Central memory CD8-positive, alpha-beta T cell (primary cell): ENCODE measurements at regions not wholly inside any gene's neighbourhood (a gene's known extent, or its start where the extent isn't known, plus 50 kb on each side); places are given as distances from the start of the nearest gene placed in this dataset.

ENCODE experiments used
- ATAC-seq: fragments of 150-1000 bp; cut with Tn5 transposase; replicated peaks from 2 replicates; pipeline ENCODE4 v1.10.0; 2022; ENCODE audit warnings: mild to moderate bottlenecking, moderate FRiP score, moderate number of reproducible peaks; ENCODE audit not compliant: poor library complexity, severe bottlenecking; ENCODE audit errors: extremely low read depth
- DNase-seq, 2 donors: peaks; one replicate each; pipeline ENCODE4 v3.0.0; 2021; ENCODE audit warnings: low spot score in 2 of 2
- H3K27ac Mint-ChIP-seq: one replicate; pipeline ENCODE4 v1.8.0; 2022; ENCODE audit warnings: low read depth, mild to moderate bottlenecking, moderate library complexity, mixed read lengths
- H3K27me3 Mint-ChIP-seq: one replicate; pipeline ENCODE4 v1.8.0; 2022; ENCODE audit warnings: mixed read lengths
- H3K36me3 Mint-ChIP-seq: one replicate; pipeline ENCODE4 v1.8.0; 2022; ENCODE audit warnings: mild to moderate bottlenecking, moderate library complexity, mixed read lengths; ENCODE audit not compliant: insufficient read depth
- H3K4me1 Mint-ChIP-seq: one replicate; pipeline ENCODE4 v1.8.0; 2022; ENCODE audit warnings: mixed read lengths
- H3K4me3 Mint-ChIP-seq: one replicate; pipeline ENCODE4 v1.8.0; 2022; ENCODE audit warnings: mild to moderate bottlenecking, moderate library complexity, mixed read lengths
- H3K9me3 Mint-ChIP-seq: one replicate; pipeline ENCODE4 v1.8.0; 2022; ENCODE audit warnings: mixed read lengths

DNA sequence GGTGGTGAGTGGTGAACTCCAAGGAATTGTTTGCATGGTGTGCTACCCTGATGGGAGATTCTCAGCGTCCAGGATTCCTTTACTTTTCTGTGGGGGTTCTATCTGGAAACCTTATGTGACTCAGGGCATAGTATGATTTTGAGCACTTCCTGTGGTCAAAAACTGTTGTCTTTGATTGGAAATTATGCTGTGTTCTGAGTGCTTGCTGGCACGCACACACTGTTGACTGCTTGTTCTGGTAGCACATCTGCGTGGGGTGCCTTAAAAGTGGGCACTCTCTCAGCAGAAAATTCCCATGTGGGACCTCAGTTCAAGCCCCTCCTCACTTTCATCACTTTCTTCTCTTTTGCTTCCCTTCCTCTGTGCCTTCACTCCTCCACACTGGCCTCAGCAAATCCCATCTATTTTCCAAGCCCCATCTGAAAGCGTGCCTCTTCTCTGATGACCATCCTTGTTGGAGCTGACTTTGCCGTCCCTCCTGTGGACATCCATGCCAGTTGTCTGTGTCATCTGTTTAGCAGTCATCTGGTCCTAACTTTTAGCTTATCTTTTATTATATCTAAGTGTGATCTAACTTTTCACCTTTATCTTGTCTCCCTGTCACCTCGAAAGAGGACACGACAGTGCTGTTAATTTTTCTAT lies 56.4 kb upstream of the NPAS1 start:
- H3K4me1 Mint-ChIP-seq = peaks cover 64% of the 10 kb centered on the region

DNA sequence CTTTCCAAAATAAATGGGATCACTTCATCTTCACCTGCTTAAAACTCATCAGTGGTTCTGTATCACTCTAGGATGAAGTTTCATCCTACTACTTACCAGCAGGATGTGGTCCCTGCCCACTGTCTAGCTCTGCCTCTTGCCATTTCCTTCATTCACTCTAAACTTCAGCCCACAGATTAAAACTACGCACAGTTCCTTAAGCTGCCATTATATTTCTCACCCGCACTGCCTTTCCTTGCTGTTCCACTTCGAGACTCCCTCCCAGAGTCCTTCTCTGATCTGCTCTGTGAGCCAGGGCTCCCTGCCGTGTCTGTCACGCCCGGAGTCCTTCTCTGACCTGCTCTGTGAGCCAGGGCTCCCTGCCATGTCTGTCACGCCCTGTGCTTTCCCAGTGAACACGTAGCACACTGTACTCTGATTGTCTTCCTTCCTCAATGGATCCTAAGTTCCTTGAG lies 52.0 kb upstream of the NPAS1 start:
- Mint-ChIP-seq H3K27ac (peak overlapping the region; percentile 80), H3K4me1 (peaks cover 45% of the 10 kb centered on the region), H3K36me3 (peaks cover 21% of the 10 kb centered on the region), H3K4me3 (peak overlapping the region; percentile 54), H3K9me3 (no peaks in the 10 kb centered on the region), H3K27me3 (no peaks in the 10 kb centered on the region)
- peak in 1 of 2 donors; percentile 51 for DNase-seq
- ATAC-seq = peak; percentile 99

More for the DNA sequence above, 56.4 kb upstream of the NPAS1 start:
- no peaks in the 10 kb centered on the region for H3K9me3 Mint-ChIP-seq
- H3K36me3 Mint-ChIP-seq = peaks cover 18% of the 10 kb centered on the region
- peak overlapping the region; percentile 39 for H3K4me3 Mint-ChIP-seq
- DNase-seq (no peak), ATAC-seq (no peak)
- H3K27ac Mint-ChIP-seq = peak overlapping the region; percentile 91
- no peaks in the 10 kb centered on the region for H3K27me3 Mint-ChIP-seq
